ENCODE measurements at regions not wholly inside any gene's neighbourhood (a gene's known extent, or its start where the extent isn't known, plus 50 kb on each side); places are given as distances from the start of the nearest gene placed in this dataset.

GRCh38 chr7:32299133-32299702 lies 191.0 kb downstream of the LSM5 start:
- TF ChIP-seq POLR2A (IDR thresholded peaks at IDR 0.05; ENCODE audit: extremely low read depth, insufficient read length) (no peak), MAX (IDR thresholded peaks at IDR 0.05; ENCODE audit: low read depth, low read length) (no peak), MYC (IDR thresholded peaks at IDR 0.05; ENCODE audit: low read depth, low read length) (no peak)
- TF ChIP-seq, protein P1, sequence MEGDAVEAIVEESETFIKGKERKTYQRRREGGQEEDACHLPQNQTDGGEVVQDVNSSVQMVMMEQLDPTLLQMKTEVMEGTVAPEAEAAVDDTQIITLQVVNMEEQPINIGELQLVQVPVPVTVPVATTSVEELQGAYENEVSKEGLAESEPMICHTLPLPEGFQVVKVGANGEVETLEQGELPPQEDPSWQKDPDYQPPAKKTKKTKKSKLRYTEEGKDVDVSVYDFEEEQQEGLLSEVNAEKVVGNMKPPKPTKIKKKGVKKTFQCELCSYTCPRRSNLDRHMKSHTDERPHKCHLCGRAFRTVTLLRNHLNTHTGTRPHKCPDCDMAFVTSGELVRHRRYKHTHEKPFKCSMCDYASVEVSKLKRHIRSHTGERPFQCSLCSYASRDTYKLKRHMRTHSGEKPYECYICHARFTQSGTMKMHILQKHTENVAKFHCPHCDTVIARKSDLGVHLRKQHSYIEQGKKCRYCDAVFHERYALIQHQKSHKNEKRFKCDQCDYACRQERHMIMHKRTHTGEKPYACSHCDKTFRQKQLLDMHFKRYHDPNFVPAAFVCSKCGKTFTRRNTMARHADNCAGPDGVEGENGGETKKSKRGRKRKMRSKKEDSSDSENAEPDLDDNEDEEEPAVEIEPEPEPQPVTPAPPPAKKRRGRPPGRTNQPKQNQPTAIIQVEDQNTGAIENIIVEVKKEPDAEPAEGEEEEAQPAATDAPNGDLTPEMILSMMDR (IDR thresholded peaks at IDR 0.05; ENCODE audit: low read depth, low read length): no peak
- no peak for DNase-seq (ENCODE audit: low read depth)
- no peak overlapping the region for H3K4me3 ChIP-seq (ENCODE audit: low read depth, low read length)

DNA sequence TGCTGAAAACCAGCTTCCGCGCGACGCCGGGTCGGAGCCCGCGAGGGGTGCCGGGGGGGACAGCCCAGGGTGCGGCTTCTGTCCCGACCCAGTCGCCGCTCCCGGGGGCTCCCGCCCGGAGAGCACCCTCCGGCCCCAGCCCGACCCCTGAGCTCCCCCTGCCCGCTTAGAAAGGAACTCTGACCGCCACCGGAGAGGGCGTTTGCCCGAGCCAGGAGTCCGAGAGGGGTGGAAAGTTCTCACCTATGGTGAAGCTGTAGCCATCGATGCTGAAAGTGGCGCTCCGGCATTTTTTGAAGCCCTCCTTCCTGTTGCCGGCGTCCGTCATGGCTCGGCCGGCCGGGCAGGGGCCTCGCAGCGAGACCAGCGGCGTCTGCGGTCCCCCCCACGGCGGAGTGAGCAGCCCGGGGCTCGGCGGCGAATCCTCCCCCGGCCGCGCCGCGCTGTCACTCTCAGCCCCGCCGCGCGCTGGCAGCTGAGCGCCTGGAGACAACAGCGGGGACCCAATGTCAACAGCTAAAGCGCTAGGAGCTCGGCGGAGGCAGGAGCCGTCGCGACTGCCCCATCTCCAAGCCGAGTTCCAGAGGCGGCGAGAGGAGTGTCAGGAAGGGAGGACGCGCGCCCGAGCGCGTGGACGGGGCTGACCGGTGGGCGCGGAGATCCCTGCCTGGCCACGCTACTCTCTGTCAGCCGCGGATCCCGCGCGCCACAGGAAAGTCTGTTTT lies 191.6 kb downstream of the LSM5 start:
- H3K4me3 ChIP-seq (ENCODE audit: low read depth, low read length): no peak overlapping the region
- TF ChIP-seq POLR2A (IDR thresholded peaks at IDR 0.05; ENCODE audit: extremely low read depth, insufficient read length): no peak
- no peak for DNase-seq (ENCODE audit: low read depth)

DNA sequence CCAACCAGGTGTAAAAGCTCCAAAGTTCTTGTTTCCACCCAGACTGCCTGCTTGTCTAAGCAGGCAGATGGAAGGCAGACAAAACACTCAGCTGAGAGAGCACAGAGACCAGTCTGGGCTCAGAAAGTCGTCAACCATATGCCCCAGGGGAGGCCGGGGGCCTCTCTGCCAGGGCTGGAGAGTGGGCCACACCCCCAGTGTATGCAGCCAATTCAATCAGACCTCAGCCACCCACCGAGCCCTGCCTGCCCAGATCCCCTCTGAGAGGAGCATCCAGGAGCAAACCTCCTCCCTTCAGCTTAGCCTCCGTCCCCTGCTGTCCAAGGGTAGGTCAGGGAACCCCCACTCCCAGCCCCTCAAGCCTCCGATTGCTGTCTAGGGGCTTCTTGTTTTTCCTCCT lies 196.3 kb downstream of the LSM5 start:
- no peak overlapping the region for H3K4me3 ChIP-seq (ENCODE audit: low read depth, low read length)
- DNase-seq (ENCODE audit: low read depth): no peak
- TF ChIP-seq MYC (IDR thresholded peaks at IDR 0.05; ENCODE audit: low read depth, low read length): no peak

DNA sequence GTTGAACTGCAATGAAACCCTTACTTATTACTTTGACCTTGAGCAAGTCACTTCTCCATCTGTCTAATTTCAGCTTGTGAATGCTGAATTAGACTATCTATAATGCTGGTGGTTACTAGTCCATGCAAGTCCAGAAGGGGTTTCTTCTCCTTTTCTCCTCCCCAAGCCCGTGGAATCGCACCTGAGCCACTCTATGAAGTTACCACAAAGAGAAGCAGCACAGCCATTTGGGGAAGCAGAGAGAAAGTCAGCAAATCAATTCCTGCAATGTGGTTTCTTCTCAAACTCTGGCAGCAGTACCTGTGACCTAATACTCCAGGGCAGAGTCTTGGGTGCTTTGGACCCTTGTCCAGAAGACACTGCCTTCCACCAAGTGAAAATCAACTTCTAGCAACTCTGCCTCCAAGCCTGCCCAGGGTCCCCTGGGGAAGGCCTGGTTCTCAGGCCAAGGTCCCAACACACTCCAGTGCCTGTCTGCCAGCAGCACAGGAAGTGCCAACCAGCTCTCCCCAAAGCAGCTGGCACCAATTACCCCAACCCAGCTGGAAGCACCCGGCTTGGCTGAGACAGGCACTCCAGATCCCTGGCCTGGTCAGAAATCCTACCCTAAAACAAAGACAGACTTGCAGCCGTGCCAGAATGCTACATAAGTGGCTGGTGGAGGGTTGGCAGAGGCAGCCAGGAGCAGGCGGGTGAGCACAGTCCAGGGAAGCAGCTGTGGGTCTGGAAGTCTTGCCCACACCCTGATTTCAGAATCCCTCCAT lies 200.3 kb downstream of the LSM5 start:
- no peak overlapping the region for H3K4me3 ChIP-seq (ENCODE audit: low read depth, low read length)
- no peak for DNase-seq (ENCODE audit: low read depth)
- no peak for TF ChIP-seq MYC (IDR thresholded peaks at IDR 0.05; ENCODE audit: low read depth, low read length)
- no peak for TF ChIP-seq MAX (IDR thresholded peaks at IDR 0.05; ENCODE audit: low read depth, low read length)
- TF ChIP-seq POLR2A (IDR thresholded peaks at IDR 0.05; ENCODE audit: extremely low read depth, insufficient read length): no peak

GRCh38 chr7:32285698-32286097 lies 204.5 kb downstream of the LSM5 start:
- H3K4me3 ChIP-seq (ENCODE audit: low read depth, low read length): no peak overlapping the region
- no peak for DNase-seq (ENCODE audit: low read depth)
- TF ChIP-seq, protein P1 (IDR thresholded peaks at IDR 0.05; ENCODE audit: low read depth, low read length): no peak
- TF ChIP-seq MAX (IDR thresholded peaks at IDR 0.05; ENCODE audit: low read depth, low read length): no peak
- TF ChIP-seq POLR2A (IDR thresholded peaks at IDR 0.05; ENCODE audit: extremely low read depth, insufficient read length): no peak
- no peak for TF ChIP-seq MYC (IDR thresholded peaks at IDR 0.05; ENCODE audit: low read depth, low read length)

DNA sequence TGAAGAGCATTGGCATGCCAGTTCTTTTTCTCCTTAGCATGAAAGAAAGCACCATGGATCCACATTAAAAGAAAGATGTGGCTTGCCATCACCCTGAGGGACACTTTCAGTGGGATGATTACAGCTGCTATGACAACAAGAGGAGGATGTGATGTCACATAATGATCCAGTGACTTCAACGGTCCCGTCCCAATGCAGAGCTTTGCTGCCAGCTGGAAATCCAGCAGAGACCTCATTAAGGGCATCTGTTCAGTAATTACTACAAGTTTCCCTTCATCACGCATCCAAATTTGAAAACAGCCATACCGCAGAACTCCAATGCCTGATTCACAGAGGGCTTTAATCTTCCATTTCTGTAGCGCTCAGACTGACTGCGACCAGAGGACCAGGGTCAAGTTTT lies 206.6 kb downstream of the LSM5 start:
- DNase-seq (ENCODE audit: low read depth): no peak
- TF ChIP-seq POLR2A (IDR thresholded peaks at IDR 0.05; ENCODE audit: extremely low read depth, insufficient read length): no peak
- TF ChIP-seq, protein P1 (IDR thresholded peaks at IDR 0.05; ENCODE audit: low read depth, low read length): no peak
- no peak for TF ChIP-seq MAX (IDR thresholded peaks at IDR 0.05; ENCODE audit: low read depth, low read length)
- no peak for TF ChIP-seq MYC (IDR thresholded peaks at IDR 0.05; ENCODE audit: low read depth, low read length)
- H3K4me3 ChIP-seq (ENCODE audit: low read depth, low read length): no peak overlapping the region

GRCh38 chr7:32279500-32279899 lies 209.3 kb upstream of the PDE1C start:
- H3K4me3 ChIP-seq (ENCODE audit: low read depth, low read length): no peak overlapping the region
- no peak for DNase-seq (ENCODE audit: low read depth)
- TF ChIP-seq, protein P1 (IDR thresholded peaks at IDR 0.05; ENCODE audit: low read depth, low read length): no peak
- TF ChIP-seq POLR2A (IDR thresholded peaks at IDR 0.05; ENCODE audit: extremely low read depth, insufficient read length) (no peak), MYC (IDR thresholded peaks at IDR 0.05; ENCODE audit: low read depth, low read length) (no peak), MAX (IDR thresholded peaks at IDR 0.05; ENCODE audit: low read depth, low read length) (no peak)
